RPMI7951 (cell line): ENCODE measurements at regions not wholly inside any gene's neighbourhood (a gene's known extent, or its start where the extent isn't known, plus 50 kb on each side); places are given as distances from the start of the nearest gene placed in this dataset.
A peak's percentile ranks its signal among the peaks of the same experiment; 100 is the strongest.

ENCODE experiments used
- DNase-seq: peaks from one replicate; pipeline ENCODE4 v3.0.0-alpha.2; 2012; ENCODE audit warnings: low read depth

- no peak for DNase-seq
Measured at GRCh38 chr11:16440136-16440535, 83.8 kb upstream of the SOX6 start.

GRCh38 chr11:16434036-16434435 lies 77.7 kb upstream of the SOX6 start:
- no peak for DNase-seq

- DNase-seq = no peak
Measured at GRCh38 chr11:16430674-16431073, 74.3 kb upstream of the SOX6 start.

- no peak for DNase-seq
Measured at GRCh38 chr11:16421826-16422225, 65.5 kb upstream of the SOX6 start.

GRCh38 chr11:16418428-16419097 lies 62.2 kb upstream of the SOX6 start:
- peak; percentile 6 for DNase-seq

- DNase-seq = no peak
Measured at GRCh38 chr11:16412525-16413172, 56.3 kb upstream of the SOX6 start.

- no peak for DNase-seq
Measured at GRCh38 chr11:16410479-16410878, 54.1 kb upstream of the SOX6 start.

GRCh38 chr11:16408619-16409018 lies 52.3 kb upstream of the SOX6 start:
- no peak for DNase-seq

GRCh38 chr11:16406226-16406625 lies 49.9 kb upstream of the SOX6 start:
- DNase-seq = no peak
